ENCODE measurements at regions not wholly inside any gene's neighbourhood (a gene's known extent, or its start where the extent isn't known, plus 50 kb on each side); places are given as distances from the start of the nearest gene placed in this dataset.

- H3K4me1 Mint-ChIP-seq = peaks cover 5 to 6% of the 10 kb centered on the region in 2 experiments; a peak in 2 of 4 replicates
- no peak for TF ChIP-seq CTCF (conservative IDR thresholded peaks at IDR 0.05)
- no peak for DNase-seq
- Histone ChIP-seq H3K27ac (ENCODE audit: insufficient read length, low read depth, low read length) (no peak overlapping the region), H3K14ac (ENCODE audit: insufficient read depth, low read length) (no peak overlapping the region), H3K4ac (ENCODE audit: low read depth, low read length) (no peak overlapping the region), H3T11ph (ENCODE audit: low read length) (no peak overlapping the region), H3K23ac (ENCODE audit: insufficient read length, low read depth, low read length) (no peak overlapping the region), H4K5ac (ENCODE audit: insufficient read length, low read depth, low read length) (no peak overlapping the region), H4K91ac (ENCODE audit: insufficient read length, low read depth, low read length) (no peak overlapping the region), H3K4me2 (ENCODE audit: insufficient read depth, insufficient read length, low read length) (no peak overlapping the region), H3K56ac (ENCODE audit: insufficient read length, low read depth, low read length) (no peak overlapping the region), H2BK12ac (ENCODE audit: insufficient read length, low read depth, low read length) (no peak overlapping the region), H3K79me1 (ENCODE audit: insufficient read depth, low read depth, low read length, poor library complexity, severe bottlenecking) (no peaks in the 10 kb centered on the region), H4K8ac (replicated peaks; ENCODE audit: insufficient read length, low read depth, low read length) (no peak overlapping the region), H2BK5ac (ENCODE audit: insufficient read length, low read length) (no peak overlapping the region), H3K23me2 (ENCODE audit: insufficient read length, low read depth, low read length, poor library complexity, severe bottlenecking) (no peaks in the 10 kb centered on the region), H2AK5ac (ENCODE audit: insufficient read length, low read length) (no peak overlapping the region), H2BK15ac (ENCODE audit: low read depth, low read length) (no peak overlapping the region), H2BK20ac (ENCODE audit: low read depth, low read length, poor library complexity, severe bottlenecking) (no peak overlapping the region), H2BK120ac (ENCODE audit: low read depth, low read length, poor library complexity, severe bottlenecking) (no peak overlapping the region), H2AFZ (ENCODE audit: low read length) (no peak overlapping the region), H4K20me1 (ENCODE audit: control insufficient read depth, insufficient read depth, insufficient read length) (no peaks in the 10 kb centered on the region), H3K9ac (ENCODE audit: extremely low read depth, insufficient read length, low read length) (no peak overlapping the region), H3K79me2 (ENCODE audit: insufficient read depth, low read length) (no peaks in the 10 kb centered on the region), H3K4me1 (ENCODE audit: insufficient read depth, low read length) (no peaks in the 10 kb centered on the region), H3K9me3 (ENCODE audit: control insufficient read depth, low read depth, low read length) (no peaks in the 10 kb centered on the region), H3K18ac (ENCODE audit: insufficient read length, low read depth, low read length) (no peak overlapping the region), H3K27me3 (ENCODE audit: insufficient read depth, low read length) (no peaks in the 10 kb centered on the region)
- H3K36me3 Mint-ChIP-seq (ENCODE audit: insufficient read depth in 1 of 3, low read depth in 3 of 3) = peaks cover 0 to 1% (median 0%) of the 10 kb centered on the region in 3 experiments; a peak in 2 of 7 replicates
- peaks cover 2% of the 10 kb centered on the region; the same call in 1 of the 2 replicates for H3K27me3 Mint-ChIP-seq (ENCODE audit: low read depth)
- H3K4me3 Mint-ChIP-seq = no peak overlapping the region
- H3K9me3 Mint-ChIP-seq = peaks cover 6 to 11% of the 10 kb centered on the region in 2 experiments; a peak in 3 of 5 replicates
- no peak overlapping the region for H3K27ac Mint-ChIP-seq
Measured at GRCh38 chr9:81156381-81156780, 533.0 kb downstream of the TLE1 start.

Data from H9 (cell line).